PC-9 (cell line): ENCODE measurements at regions not wholly inside any gene's neighbourhood (a gene's known extent, or its start where the extent isn't known, plus 50 kb on each side); places are given as distances from the start of the nearest gene placed in this dataset.

Source experiments
- CTCF ChIP-seq: fragments of 200-600 bp; sonication (generic); conservative IDR thresholded peaks from 2 replicates; pipeline ENCODE4 v1.6.1; 2017; ENCODE audit warnings: mixed run types, antibody characterized with exemption, mild to moderate bottlenecking, moderate library complexity
- EZH2 ChIP-seq: fragments of 200-600 bp; sonication (generic); IDR thresholded peaks from 2 replicates; pipeline ENCODE4 v1.8.0; 2017; ENCODE audit warnings: antibody characterized with exemption, low read depth

GRCh38 chr18:51789871-51790270 is 550.1 kb upstream of the DCC start:
- no peak for TF ChIP-seq CTCF
- TF ChIP-seq EZH2 = no peak
